ENCODE measurements at regions not wholly inside any gene's neighbourhood (a gene's known extent, or its start where the extent isn't known, plus 50 kb on each side); places are given as distances from the start of the nearest gene placed in this dataset.
"Not testable (repeated sequence)": the region's sequence is repeated elsewhere in the genome, so short reads cannot be mapped to it uniquely, and the experiment has no call there.

- no peak for DNase-seq (ENCODE audit: low spot score)
- CTCF ChIA-PET, result interaction anchor here (0.9 kb wide), 1 partner anchor 9 kb away, joined by 3 read pairs; no protein-coding TSS in a partner anchor
- POLR2A ChIA-PET (ENCODE audit: low non-redundant PET), result no interaction called here
- no peak overlapping the region for H3K27ac ChIP-seq
- no peak for TF ChIP-seq CTCF (conservative IDR thresholded peaks at IDR 0.05; ENCODE audit: low read depth)
Measured at GRCh38 chr14:22255017-22255950, 333.7 kb downstream of the DAD1 start.

- TF ChIP-seq CTCF (conservative IDR thresholded peaks at IDR 0.05; ENCODE audit: low read depth), result no peak
- H3K27ac ChIP-seq, result no peak overlapping the region
- no peak for DNase-seq (ENCODE audit: low spot score)
- POLR2A ChIA-PET (ENCODE audit: low non-redundant PET), result no interaction called here
- CTCF ChIA-PET, result no interaction called here
Measured at GRCh38 chr14:22252686-22253085, 336.3 kb downstream of the DAD1 start.

- no peak overlapping the region for H3K27ac ChIP-seq
- POLR2A ChIA-PET (ENCODE audit: low non-redundant PET), result no interaction called here
- TF ChIP-seq CTCF (conservative IDR thresholded peaks at IDR 0.05; ENCODE audit: low read depth), result no peak
- DNase-seq (ENCODE audit: low spot score), result no peak
- CTCF ChIA-PET, result no interaction called here
Measured at GRCh38 chr14:22251090-22251489, 337.9 kb downstream of the DAD1 start.

- TF ChIP-seq CTCF (conservative IDR thresholded peaks at IDR 0.05; ENCODE audit: low read depth), result no peak
- ChIA-PET CTCF (no interaction called here), POLR2A (ENCODE audit: low non-redundant PET) (no interaction called here)
- DNase-seq (ENCODE audit: low spot score), result no peak
- no peak overlapping the region for H3K27ac ChIP-seq
Measured at GRCh38 chr14:22249770-22250169, 339.3 kb downstream of the DAD1 start.

- no peak for DNase-seq (ENCODE audit: low spot score)
- ChIA-PET CTCF (interaction anchor here (0.7 kb wide), 1 partner anchor 24 kb away, joined by 3 read pairs; no protein-coding TSS in a partner anchor), POLR2A (ENCODE audit: low non-redundant PET) (no interaction called here)
- no peak overlapping the region for H3K27ac ChIP-seq
- no peak for TF ChIP-seq CTCF (conservative IDR thresholded peaks at IDR 0.05; ENCODE audit: low read depth)
Measured at GRCh38 chr14:22243971-22244581, 344.9 kb downstream of the DAD1 start.

- H3K27ac ChIP-seq; POLR2A ChIA-PET (ENCODE audit: low non-redundant PET); DNase-seq (ENCODE audit: low spot score); CTCF ChIA-PET: not testable (repeated sequence)
Measured at GRCh38 chr14:22238320-22238719, 350.7 kb downstream of the DAD1 start.

- no peak overlapping the region for H3K27ac ChIP-seq
- no peak for TF ChIP-seq CTCF (conservative IDR thresholded peaks at IDR 0.05; ENCODE audit: low read depth)
- no peak for DNase-seq (ENCODE audit: low spot score)
- POLR2A ChIA-PET (ENCODE audit: low non-redundant PET), result no interaction called here
- CTCF ChIA-PET, result no interaction called here
Measured at GRCh38 chr14:22233377-22233776, 355.6 kb downstream of the DAD1 start.
